GM18867 (cell line): ENCODE measurements at regions not wholly inside any gene's neighbourhood (a gene's known extent, or its start where the extent isn't known, plus 50 kb on each side); places are given as distances from the start of the nearest gene placed in this dataset.
A peak's percentile ranks its signal among the peaks of the same experiment; 100 is the strongest.
"Not testable (repeated sequence)": the region's sequence is repeated elsewhere in the genome, so short reads cannot be mapped to it uniquely, and the experiment has no call there.

Experiments used
- ATAC-seq: cut with Tn5 transposase; IDR thresholded peaks from one replicate; pipeline ENCODE4 v1.9.1; 2021; ENCODE audit warnings: mild to moderate bottlenecking, moderate library complexity; ENCODE audit not compliant: unreplicated experiment

DNA sequence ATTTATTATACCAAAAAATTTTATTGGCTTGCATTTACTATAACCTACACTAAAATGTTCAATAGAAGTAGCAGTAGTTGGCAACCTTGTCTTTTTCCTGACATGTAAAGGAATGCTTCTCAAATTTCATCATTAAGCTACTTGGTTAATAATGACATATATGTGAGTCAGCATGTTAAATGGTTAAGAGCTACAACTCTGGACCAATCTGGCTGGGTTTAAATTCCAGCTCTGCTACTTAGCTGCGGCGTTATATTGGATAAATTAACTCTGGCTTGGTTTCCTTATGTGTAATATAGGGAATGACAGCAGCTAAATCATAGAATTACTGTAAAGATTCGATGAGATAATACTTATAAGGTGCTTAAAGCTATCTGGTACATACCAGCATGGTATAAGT is 53.7 kb upstream of the OTOGL start:
- no peak for ATAC-seq

GRCh38 chr12:80044694-80045046 is 54.7 kb upstream of the OTOGL start:
- peak; percentile 64 for ATAC-seq

DNA sequence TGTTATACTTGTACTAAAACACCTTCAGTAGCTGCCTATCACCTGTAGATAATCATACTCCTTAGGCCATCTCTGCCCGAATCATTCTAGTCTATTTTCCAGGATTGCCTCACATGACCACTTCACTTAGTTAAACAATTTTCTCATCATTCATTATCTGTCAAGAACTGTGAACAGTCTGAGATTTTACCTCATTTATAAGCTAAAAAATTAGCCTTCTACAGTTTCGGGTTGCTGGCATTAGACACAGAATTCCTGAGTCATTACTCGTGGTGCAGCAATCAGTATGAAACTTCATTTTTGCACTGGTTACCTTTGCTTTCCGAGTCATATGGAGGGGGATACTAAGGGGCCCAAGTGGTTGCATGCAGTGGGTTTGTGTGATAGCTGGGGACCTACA is 57.6 kb upstream of the OTOGL start:
- no peak for ATAC-seq

DNA sequence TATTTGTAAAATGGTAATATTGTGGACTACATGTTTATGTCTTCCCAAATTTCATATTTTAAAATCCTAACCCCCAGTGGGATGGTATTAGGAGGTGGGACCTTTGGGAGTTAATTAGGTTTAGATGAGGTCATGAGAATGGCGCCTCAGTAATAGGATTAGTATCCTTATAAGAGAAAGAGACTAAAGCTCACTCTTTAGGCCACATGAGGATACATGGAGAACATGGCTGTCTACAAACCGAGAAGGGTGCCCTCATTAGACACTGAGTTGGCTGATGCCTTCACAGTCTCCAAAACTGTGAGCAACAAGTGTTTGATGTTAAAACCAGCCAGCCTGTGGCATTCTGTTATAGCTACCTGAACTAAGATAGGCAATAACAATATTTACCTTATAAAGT is 58.3 kb upstream of the OTOGL start:
- no peak for ATAC-seq

DNA sequence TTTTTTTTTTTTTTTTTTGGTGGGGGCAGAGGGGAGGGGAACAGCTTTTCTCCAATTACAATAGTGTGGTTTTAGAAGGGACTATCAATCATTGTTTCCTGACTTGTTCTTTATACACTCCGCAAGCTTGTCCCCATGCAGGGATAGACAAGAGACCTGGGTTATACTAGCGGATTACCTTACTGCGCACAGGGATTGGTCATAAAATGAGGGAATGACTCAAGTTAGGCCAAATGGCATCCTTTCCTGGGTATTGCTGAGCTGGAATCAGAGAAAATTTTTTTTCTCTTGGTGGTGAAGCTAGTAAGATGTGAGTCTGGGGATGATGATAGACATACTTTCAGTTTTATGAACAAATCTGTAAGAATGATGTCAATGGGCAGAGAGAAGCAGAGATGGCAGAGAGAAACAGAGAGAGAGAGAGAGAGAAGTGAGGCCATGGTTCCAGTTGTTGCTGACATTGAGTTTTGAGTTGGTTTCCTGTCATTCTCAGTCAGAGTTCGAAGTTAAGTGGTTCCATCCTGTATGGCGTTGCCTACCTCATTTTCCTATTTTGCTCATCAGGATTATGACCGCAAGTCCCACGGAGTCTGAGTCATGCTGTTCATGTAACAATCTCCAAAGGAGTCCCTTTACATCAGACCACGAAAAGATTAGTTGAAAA is 59.1 kb upstream of the OTOGL start:
- no peak for ATAC-seq

- no peak for ATAC-seq
These were observed 61.2 kb upstream of the OTOGL start for GRCh38 chr12:80038062-80038560.

GRCh38 chr12:80033448-80033847 is 65.9 kb upstream of the OTOGL start:
- ATAC-seq = no peak

GRCh38 chr12:80032946-80033345 is 66.4 kb upstream of the OTOGL start:
- ATAC-seq = no peak

- ATAC-seq = no peak
These were observed 68.1 kb upstream of the OTOGL start for GRCh38 chr12:80031229-80031628.

DNA sequence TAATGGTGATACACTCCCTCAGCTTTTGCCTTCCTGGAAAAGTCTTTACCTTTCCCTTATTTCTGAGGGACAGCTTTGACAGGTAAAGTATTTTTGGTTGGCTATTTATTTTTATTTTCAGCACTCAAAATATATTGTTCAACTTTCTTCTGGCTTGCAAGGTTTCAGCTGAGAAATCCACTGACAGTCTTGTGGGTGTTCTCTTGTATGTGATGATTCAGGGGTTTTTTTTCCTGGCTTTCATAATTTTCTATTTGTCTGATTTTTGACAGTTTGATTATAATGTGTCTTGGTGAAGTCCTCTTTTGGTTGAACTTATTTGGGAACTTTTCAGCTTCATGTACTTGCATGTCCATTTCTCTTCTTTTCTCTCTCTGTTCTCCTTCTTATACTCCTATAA is 73.7 kb upstream of the OTOGL start:
- no peak for ATAC-seq

DNA sequence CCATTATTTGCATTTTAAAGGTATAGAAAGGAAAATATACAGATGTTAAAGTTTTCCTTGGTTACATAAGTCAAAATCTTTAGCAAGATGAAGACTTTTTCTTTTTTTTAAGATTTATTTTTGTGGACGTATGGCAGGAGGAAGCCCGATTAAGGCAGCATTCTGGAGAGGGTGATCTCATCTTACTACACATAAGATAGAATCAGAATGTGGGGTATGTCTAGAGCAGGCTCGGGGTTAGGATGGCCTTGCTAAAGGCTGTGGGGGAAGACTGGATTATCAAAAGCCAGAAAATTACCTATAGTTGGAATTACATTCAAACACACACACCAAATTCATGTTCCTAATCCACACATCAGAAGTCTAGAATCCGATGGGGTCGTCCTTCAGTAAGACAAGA is 79.6 kb upstream of the OTOGL start:
- no peak for ATAC-seq

- no peak for ATAC-seq
These were observed 81.2 kb upstream of the OTOGL start for GRCh38 chr12:80018119-80018518.

- no peak for ATAC-seq
These were observed 82.0 kb upstream of the OTOGL start for GRCh38 chr12:80017261-80017870.

- ATAC-seq = no peak
These were observed 81.8 kb upstream of the PPP1R12A start for GRCh38 chr12:80016684-80017083.

DNA sequence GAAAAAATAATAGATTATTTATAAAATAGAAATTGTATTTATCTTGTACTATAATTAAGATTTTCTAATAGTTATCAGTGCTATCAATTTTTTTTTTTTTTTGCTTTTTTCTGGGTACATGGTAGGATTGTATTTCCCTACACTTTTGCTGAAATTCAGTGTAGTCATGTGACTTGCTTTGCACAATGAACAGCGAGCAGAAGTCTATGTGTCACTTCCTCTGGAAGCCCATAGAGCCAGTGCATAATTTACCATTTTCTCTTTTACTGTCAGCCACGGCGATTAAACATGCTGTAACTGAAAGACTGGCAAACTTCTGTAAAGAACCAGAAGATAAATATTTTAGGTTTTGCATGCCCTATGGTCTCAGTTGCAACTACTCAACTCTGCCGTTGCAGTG is 80.8 kb upstream of the PPP1R12A start:
- ATAC-seq = no peak

GRCh38 chr12:80003744-80004143 is 68.8 kb upstream of the PPP1R12A start:
- ATAC-seq = not testable (repeated sequence)

- ATAC-seq = no peak
These were observed 66.7 kb upstream of the PPP1R12A start for GRCh38 chr12:80001562-80001961.

DNA sequence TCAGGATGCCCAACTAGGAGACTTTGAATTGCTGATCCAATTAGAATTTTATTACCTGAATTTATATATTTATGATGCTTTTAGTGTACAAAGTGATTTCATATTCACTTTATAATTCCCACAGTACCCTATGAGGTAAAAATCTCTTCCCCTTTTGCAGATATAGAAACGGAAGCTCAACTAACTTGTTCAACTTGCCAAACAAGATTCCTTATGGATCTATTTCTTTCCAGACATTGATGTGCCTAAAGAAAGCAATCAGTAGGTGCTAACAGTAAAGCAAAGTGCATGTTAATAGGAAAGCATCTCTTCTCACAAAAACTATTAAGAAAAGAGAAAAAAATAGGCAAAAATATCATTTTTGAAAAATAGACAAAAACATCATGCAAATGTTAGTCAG is 65.9 kb upstream of the PPP1R12A start:
- no peak for ATAC-seq

DNA sequence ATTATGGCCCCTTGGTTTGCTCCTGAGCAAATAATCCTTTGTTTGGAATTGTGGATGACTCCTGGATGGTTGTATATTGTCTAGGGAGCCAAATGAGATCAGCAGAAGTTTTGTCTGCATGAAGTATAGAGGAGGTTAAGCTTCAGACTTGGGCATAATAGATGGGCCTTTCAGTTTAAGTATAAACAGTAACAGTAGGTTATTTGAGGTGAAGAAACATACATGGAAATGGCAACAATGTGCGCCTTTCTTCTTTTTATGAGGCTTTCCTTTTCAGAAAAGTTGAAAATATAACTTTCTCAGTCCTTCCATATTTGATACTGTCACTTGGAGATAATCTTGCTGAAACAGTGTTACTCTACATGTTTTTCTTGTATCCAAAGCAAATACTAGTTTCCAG is 63.7 kb upstream of the PPP1R12A start:
- no peak for ATAC-seq

GRCh38 chr12:79997096-79997791 is 62.3 kb upstream of the PPP1R12A start:
- ATAC-seq = peak; percentile 100

DNA sequence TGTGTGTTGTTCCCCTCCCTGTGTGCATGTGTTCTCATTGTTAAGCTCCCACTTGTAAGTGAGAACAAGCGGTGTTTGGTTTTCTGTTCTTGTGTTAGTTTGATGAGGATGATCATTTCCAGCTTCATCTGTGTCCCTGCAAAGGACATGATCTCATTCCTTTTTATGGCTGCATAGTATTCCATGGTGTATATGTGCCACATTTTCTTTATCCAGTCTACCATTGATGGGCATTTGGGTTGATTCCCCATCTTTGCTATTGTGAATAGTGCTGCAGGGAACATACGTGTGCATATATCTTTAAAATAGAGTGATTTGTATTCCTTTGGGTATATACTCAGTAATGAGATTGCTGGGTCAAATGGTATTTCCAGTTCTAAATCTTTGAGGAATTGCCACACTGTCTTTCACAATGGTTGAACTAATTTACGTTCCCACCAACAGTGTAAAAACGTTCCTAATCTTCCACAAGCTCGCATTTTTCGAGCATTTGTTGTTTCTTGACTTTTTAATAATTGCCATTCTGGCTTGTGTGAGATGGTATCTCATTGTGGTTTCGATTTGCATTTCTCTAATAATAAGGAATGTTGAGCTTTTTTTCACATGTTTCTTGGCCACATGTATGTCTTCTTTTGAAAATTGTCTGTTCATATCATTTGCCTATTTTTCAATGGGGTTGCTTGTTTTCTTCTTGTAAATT is 60.6 kb upstream of the PPP1R12A start:
- ATAC-seq = not testable (repeated sequence)
